Keratinocyte (primary cell): ENCODE measurements at regions not wholly inside any gene's neighbourhood (a gene's known extent, or its start where the extent isn't known, plus 50 kb on each side); places are given as distances from the start of the nearest gene placed in this dataset.

Experiments
- DNase-seq: peaks from one replicate; pipeline ENCODE4 v3.0.0-alpha.2; 2011; ENCODE audit warnings: low read depth, missing footprints, low spot score
- FAIRE-seq: peaks from 2 replicates; lab custom pipeline; 2011; peaks lifted over from hg19 to GRCh38; lab: Jason Lieb, UNC
- H2AFZ ChIP-seq: 2 replicates; pipeline ENCODE4 v1.6.0; 2012; ENCODE audit warnings: low read length, control low read depth, inconsistent platforms; ENCODE audit not compliant: control insufficient read depth
- H3K27ac ChIP-seq: 2 replicates; pipeline ENCODE4 v1.5.1; 2011; ENCODE audit warnings: low read length; ENCODE audit not compliant: control insufficient read depth, insufficient read depth
- H3K27me3 ChIP-seq: 3 replicates; pipeline ENCODE4 v1.6.0; 2011; ENCODE audit warnings: low read length; ENCODE audit not compliant: control insufficient read depth, insufficient read depth; ENCODE audit errors: extremely low read depth
- H3K36me3 ChIP-seq, 2 experiments: 2 replicates in 1 of 2; 3 replicates in 1 of 2; pipeline ENCODE4 v1.5.1; 2011; ENCODE audit warnings: low read length in 2 of 2, mild to moderate bottlenecking in 1 of 2; ENCODE audit not compliant: control insufficient read depth in 2 of 2, insufficient read depth in 2 of 2; ENCODE audit errors: extremely low read depth in 1 of 2
- H3K4me1 ChIP-seq: 3 replicates; pipeline ENCODE4 v1.5.1; 2011; ENCODE audit warnings: low read length; ENCODE audit not compliant: control insufficient read depth, insufficient read depth; ENCODE audit errors: extremely low read depth
- H3K4me2 ChIP-seq: 3 replicates; pipeline ENCODE4 v1.6.0; 2011; ENCODE audit warnings: low read depth, low read length; ENCODE audit not compliant: control insufficient read depth, insufficient read depth; ENCODE audit errors: extremely low read depth
- H3K4me3 ChIP-seq, 3 experiments: fragments of 200-600 bp in 1 of 3; sonication (generic) in 1 of 3; 2 replicates in 2 of 3; 3 replicates in 1 of 3; pipeline ENCODE4 v1.5.1; 2011 to 2016; ENCODE audit warnings: low read length in 3 of 3, mild to moderate bottlenecking in 3 of 3, control low read depth in 2 of 3, inconsistent platforms in 1 of 3, low read depth in 1 of 3, mixed read lengths in 1 of 3, mixed run types in 1 of 3, moderate library complexity in 1 of 3; ENCODE audit not compliant: control insufficient read depth in 2 of 3, insufficient read depth in 2 of 3; ENCODE audit errors: extremely low read depth in 1 of 3
- H3K79me2 ChIP-seq: 2 replicates; pipeline ENCODE4 v1.6.0; 2012; ENCODE audit warnings: low read length; ENCODE audit not compliant: control insufficient read depth, insufficient read depth
- H3K9ac ChIP-seq: 3 replicates; pipeline ENCODE4 v1.6.0; 2011; ENCODE audit warnings: low read length; ENCODE audit not compliant: control insufficient read depth, insufficient read depth; ENCODE audit errors: extremely low read depth
- H3K9me1 ChIP-seq: 3 replicates; pipeline ENCODE4 v1.6.0; 2011; ENCODE audit warnings: low read length; ENCODE audit not compliant: control insufficient read depth, insufficient read depth; ENCODE audit errors: extremely low read depth
- H3K9me3 ChIP-seq: 2 replicates; pipeline ENCODE4 v1.5.1; 2012; ENCODE audit warnings: low read depth, low read length; ENCODE audit not compliant: control insufficient read depth
- H4K20me1 ChIP-seq: 3 replicates; pipeline ENCODE4 v1.6.0; 2011; ENCODE audit warnings: low read length; ENCODE audit not compliant: control insufficient read depth, insufficient read depth; ENCODE audit errors: extremely low read depth
- CTCF ChIP-seq, 3 experiments: IDR thresholded peaks in 1 of 3; conservative IDR thresholded peaks in 1 of 3; optimal IDR thresholded peaks in 1 of 3; 2 replicates in 2 of 3; 3 replicates in 1 of 3; pipeline versions ENCODE3 to v1.5.1; 2011; ENCODE audit warnings: low read length in 3 of 3, mild to moderate bottlenecking in 3 of 3, moderate library complexity in 2 of 3, control low read depth in 1 of 3, inconsistent platforms in 1 of 3; ENCODE audit not compliant: insufficient read depth in 2 of 3; ENCODE audit errors: extremely low read depth in 1 of 3
- EZH2 ChIP-seq: IDR thresholded peaks from one replicate; pipeline ENCODE4 v1.6.1; 2012; ENCODE audit warnings: inconsistent platforms, mild to moderate bottlenecking, low read length, moderate library complexity
- dilution Hi-C: fragments of 300-500 bp; cut with MboI; formaldehyde crosslinking; loops from one replicate; pipeline ENCODE4 v1.7.0; 2020; ENCODE audit warnings: low sequenced_read_pairs; ENCODE audit not compliant: extremely low pct_ligation_motif_present

GRCh38 chr4:57425610-57426009 lies 315.4 kb upstream of the IGFBP7 start:
- dilution Hi-C loops, result no loop called here
- no peak for TF ChIP-seq EZH2
- TF ChIP-seq CTCF (optimal IDR thresholded peaks at IDR 0.05 in 1 of 3, IDR thresholded peaks at IDR 0.05 in 1 of 3, conservative IDR thresholded peaks at IDR 0.05 in 1 of 3; ENCODE audit: extremely low read depth in 1 of 3, insufficient read depth in 2 of 3, low read length in 3 of 3), result no peak
- H3K79me2 ChIP-seq, result no peaks in the 10 kb centered on the region
- H4K20me1 ChIP-seq, result no peaks in the 10 kb centered on the region
- H3K36me3 ChIP-seq, result no peaks in the 10 kb centered on the region
- H3K4me2 ChIP-seq, result no peak overlapping the region
- H3K4me1 ChIP-seq, result peaks cover 35% of the 10 kb centered on the region
- no peak overlapping the region for H3K9ac ChIP-seq
- no peak overlapping the region for H2AFZ ChIP-seq
- peak overlapping the region; percentile 8 for H3K27ac ChIP-seq
- H3K4me3 ChIP-seq, result no peak overlapping the region
- no peaks in the 10 kb centered on the region for H3K9me3 ChIP-seq
- DNase-seq, result peak; percentile 71
- H3K9me1 ChIP-seq, result no peaks in the 10 kb centered on the region
- H3K27me3 ChIP-seq, result no peaks in the 10 kb centered on the region
- no peak for FAIRE-seq

- FAIRE-seq (peak; percentile 98), DNase-seq (peak; percentile 73)
- Histone ChIP-seq H4K20me1 (no peaks in the 10 kb centered on the region), H3K27ac (peak overlapping the region; percentile 38), H3K4me1 (peaks cover 35% of the 10 kb centered on the region), H3K79me2 (no peaks in the 10 kb centered on the region), H3K27me3 (no peaks in the 10 kb centered on the region), H3K9me1 (no peaks in the 10 kb centered on the region), H3K4me3 (no peak overlapping the region), H2AFZ (no peak overlapping the region), H3K9me3 (no peaks in the 10 kb centered on the region), H3K4me2 (peak overlapping the region; percentile 1), H3K9ac (no peak overlapping the region), H3K36me3 (no peaks in the 10 kb centered on the region)
- dilution Hi-C loops, result no loop called here
- no peak for TF ChIP-seq EZH2
- TF ChIP-seq CTCF (optimal IDR thresholded peaks at IDR 0.05 in 1 of 3, IDR thresholded peaks at IDR 0.05 in 1 of 3, conservative IDR thresholded peaks at IDR 0.05 in 1 of 3; ENCODE audit: extremely low read depth in 1 of 3, insufficient read depth in 2 of 3, low read length in 3 of 3), result no peak
These were observed 314.2 kb upstream of the IGFBP7 start for GRCh38 chr4:57424232-57424897.
